Esophagus muscularis mucosa (tissue), 3 donors: ENCODE measurements at regions not wholly inside any gene's neighbourhood (a gene's known extent, or its start where the extent isn't known, plus 50 kb on each side); places are given as distances from the start of the nearest gene placed in this dataset.

Experiments used
- CTCF ChIP-seq, 3 experiments: fragments of 200-600 bp in 2 of 3; fragments of 450-650 bp in 1 of 3; sonication (generic) in 2 of 3; IDR thresholded peaks; one replicate each; pipeline ENCODE4 v1.5.1; 2017 to 2019; ENCODE audit warnings: antibody characterized with exemption in 3 of 3, mild to moderate bottlenecking in 2 of 3, moderate library complexity in 1 of 3
- POLR2A ChIP-seq: fragments of 450-650 bp; IDR thresholded peaks from one replicate; pipeline ENCODE4 v1.6.1; 2017; ENCODE audit warnings: antibody characterized with exemption, moderate library complexity, mild to moderate bottlenecking, low read depth

GRCh38 chr5:17964067-17964466 is 329.8 kb downstream of the TAF11L14 start:
- TF ChIP-seq CTCF (IDR thresholded peaks at IDR 0.05) (no peak), POLR2A (no peak)
